HG03025 (cell line): ENCODE measurements at regions not wholly inside any gene's neighbourhood (a gene's known extent, or its start where the extent isn't known, plus 50 kb on each side); places are given as distances from the start of the nearest gene placed in this dataset.

Experiments used
- ATAC-seq: cut with Tn5 transposase; IDR thresholded peaks from one replicate; pipeline ENCODE4 v1.9.1; 2021; ENCODE audit warnings: mild to moderate bottlenecking, moderate library complexity; ENCODE audit not compliant: unreplicated experiment, low FRiP score

- ATAC-seq = no peak
Measured at GRCh38 chr2:176592216-176592615, 323.0 kb downstream of the MTX2 start.

- no peak for ATAC-seq
Measured at GRCh38 chr2:176595986-176596385, 326.7 kb downstream of the MTX2 start.

GRCh38 chr2:176597916-176598315, 328.7 kb downstream of the MTX2 start:
- no peak for ATAC-seq

GRCh38 chr2:176598351-176598750, 329.1 kb downstream of the MTX2 start:
- ATAC-seq = no peak

GRCh38 chr2:176599796-176600485, 330.7 kb downstream of the MTX2 start:
- ATAC-seq = no peak

GRCh38 chr2:176601066-176601465, 331.8 kb downstream of the MTX2 start:
- ATAC-seq = no peak

- ATAC-seq = no peak
Measured at GRCh38 chr2:176612036-176612435, 342.8 kb downstream of the MTX2 start.

GRCh38 chr2:176612736-176613135, 343.5 kb downstream of the MTX2 start:
- ATAC-seq = no peak

- ATAC-seq = no peak
Measured at GRCh38 chr2:176613323-176613987, 344.2 kb downstream of the MTX2 start.

- no peak for ATAC-seq
Measured at GRCh38 chr2:176614049-176614448, 344.8 kb downstream of the MTX2 start.

GRCh38 chr2:176614930-176615329, 345.7 kb downstream of the MTX2 start:
- ATAC-seq = no peak

GRCh38 chr2:176619504-176619903, 350.3 kb downstream of the MTX2 start:
- no peak for ATAC-seq

- no peak for ATAC-seq
Measured at GRCh38 chr2:176621350-176621749, 352.1 kb downstream of the MTX2 start.

- no peak for ATAC-seq
Measured at GRCh38 chr2:176622792-176623191, 353.6 kb downstream of the MTX2 start.

GRCh38 chr2:176626796-176627195, 357.6 kb downstream of the MTX2 start:
- no peak for ATAC-seq

GRCh38 chr2:176628438-176628837, 359.2 kb downstream of the MTX2 start:
- no peak for ATAC-seq

- no peak for ATAC-seq
Measured at GRCh38 chr2:176633754-176634153, 364.5 kb downstream of the MTX2 start.

GRCh38 chr2:176636401-176636800, 367.2 kb downstream of the MTX2 start:
- no peak for ATAC-seq

GRCh38 chr2:176637142-176637485, 367.9 kb downstream of the MTX2 start:
- ATAC-seq = no peak

GRCh38 chr2:176637486-176638166, 368.4 kb downstream of the MTX2 start:
- ATAC-seq = peak; percentile 25

- ATAC-seq = peak; percentile 82
Measured at GRCh38 chr2:176638167-176639015, 369.1 kb downstream of the MTX2 start.
